Keratinocyte (primary cell): ENCODE measurements at regions not wholly inside any gene's neighbourhood (a gene's known extent, or its start where the extent isn't known, plus 50 kb on each side); places are given as distances from the start of the nearest gene placed in this dataset.

ENCODE experiments used
- DNase-seq: peaks from one replicate; pipeline ENCODE4 v3.0.0-alpha.2; 2011; ENCODE audit warnings: low read depth, missing footprints, low spot score
- FAIRE-seq: peaks from 2 replicates; lab custom pipeline; 2011; peaks lifted over from hg19 to GRCh38; lab: Jason Lieb, UNC
- H2AFZ ChIP-seq: 2 replicates; pipeline ENCODE4 v1.6.0; 2012; ENCODE audit warnings: low read length, control low read depth, inconsistent platforms; ENCODE audit not compliant: control insufficient read depth
- H3K27ac ChIP-seq: 2 replicates; pipeline ENCODE4 v1.5.1; 2011; ENCODE audit warnings: low read length; ENCODE audit not compliant: control insufficient read depth, insufficient read depth
- H3K27me3 ChIP-seq: 3 replicates; pipeline ENCODE4 v1.6.0; 2011; ENCODE audit warnings: low read length; ENCODE audit not compliant: control insufficient read depth, insufficient read depth; ENCODE audit errors: extremely low read depth
- H3K36me3 ChIP-seq, 2 experiments: 2 replicates in 1 of 2; 3 replicates in 1 of 2; pipeline ENCODE4 v1.5.1; 2011; ENCODE audit warnings: low read length in 2 of 2, mild to moderate bottlenecking in 1 of 2; ENCODE audit not compliant: control insufficient read depth in 2 of 2, insufficient read depth in 2 of 2; ENCODE audit errors: extremely low read depth in 1 of 2
- H3K4me1 ChIP-seq: 3 replicates; pipeline ENCODE4 v1.5.1; 2011; ENCODE audit warnings: low read length; ENCODE audit not compliant: control insufficient read depth, insufficient read depth; ENCODE audit errors: extremely low read depth
- H3K4me2 ChIP-seq: 3 replicates; pipeline ENCODE4 v1.6.0; 2011; ENCODE audit warnings: low read depth, low read length; ENCODE audit not compliant: control insufficient read depth, insufficient read depth; ENCODE audit errors: extremely low read depth
- H3K4me3 ChIP-seq, 3 experiments: fragments of 200-600 bp in 1 of 3; sonication (generic) in 1 of 3; 2 replicates in 2 of 3; 3 replicates in 1 of 3; pipeline ENCODE4 v1.5.1; 2011 to 2016; ENCODE audit warnings: low read length in 3 of 3, mild to moderate bottlenecking in 3 of 3, control low read depth in 2 of 3, inconsistent platforms in 1 of 3, low read depth in 1 of 3, mixed read lengths in 1 of 3, mixed run types in 1 of 3, moderate library complexity in 1 of 3; ENCODE audit not compliant: control insufficient read depth in 2 of 3, insufficient read depth in 2 of 3; ENCODE audit errors: extremely low read depth in 1 of 3
- H3K79me2 ChIP-seq: 2 replicates; pipeline ENCODE4 v1.6.0; 2012; ENCODE audit warnings: low read length; ENCODE audit not compliant: control insufficient read depth, insufficient read depth
- H3K9ac ChIP-seq: 3 replicates; pipeline ENCODE4 v1.6.0; 2011; ENCODE audit warnings: low read length; ENCODE audit not compliant: control insufficient read depth, insufficient read depth; ENCODE audit errors: extremely low read depth
- H3K9me1 ChIP-seq: 3 replicates; pipeline ENCODE4 v1.6.0; 2011; ENCODE audit warnings: low read length; ENCODE audit not compliant: control insufficient read depth, insufficient read depth; ENCODE audit errors: extremely low read depth
- H3K9me3 ChIP-seq: 2 replicates; pipeline ENCODE4 v1.5.1; 2012; ENCODE audit warnings: low read depth, low read length; ENCODE audit not compliant: control insufficient read depth
- H4K20me1 ChIP-seq: 3 replicates; pipeline ENCODE4 v1.6.0; 2011; ENCODE audit warnings: low read length; ENCODE audit not compliant: control insufficient read depth, insufficient read depth; ENCODE audit errors: extremely low read depth
- CTCF ChIP-seq, 3 experiments: IDR thresholded peaks in 1 of 3; conservative IDR thresholded peaks in 1 of 3; optimal IDR thresholded peaks in 1 of 3; 2 replicates in 2 of 3; 3 replicates in 1 of 3; pipeline versions ENCODE3 to v1.5.1; 2011; ENCODE audit warnings: low read length in 3 of 3, mild to moderate bottlenecking in 3 of 3, moderate library complexity in 2 of 3, control low read depth in 1 of 3, inconsistent platforms in 1 of 3; ENCODE audit not compliant: insufficient read depth in 2 of 3; ENCODE audit errors: extremely low read depth in 1 of 3
- EZH2 ChIP-seq: IDR thresholded peaks from one replicate; pipeline ENCODE4 v1.6.1; 2012; ENCODE audit warnings: inconsistent platforms, mild to moderate bottlenecking, low read length, moderate library complexity
- dilution Hi-C: fragments of 300-500 bp; cut with MboI; formaldehyde crosslinking; loops from one replicate; pipeline ENCODE4 v1.7.0; 2020; ENCODE audit warnings: low sequenced_read_pairs; ENCODE audit not compliant: extremely low pct_ligation_motif_present

GRCh38 chr6:113171882-113172281, 685.3 kb upstream of the MARCKS start:
- Histone ChIP-seq H3K4me1 (no peaks in the 10 kb centered on the region), H3K9me3 (peaks cover 2% of the 10 kb centered on the region), H3K79me2 (no peaks in the 10 kb centered on the region), H2AFZ (no peak overlapping the region), H3K27ac (no peak overlapping the region), H3K9me1 (no peaks in the 10 kb centered on the region), H3K27me3 (no peaks in the 10 kb centered on the region), H3K9ac (no peak overlapping the region), H3K4me3 (no peak overlapping the region), H3K36me3 (no peaks in the 10 kb centered on the region), H4K20me1 (no peaks in the 10 kb centered on the region), H3K4me2 (no peak overlapping the region)
- DNase-seq (no peak), FAIRE-seq (no peak)
- TF ChIP-seq EZH2 (no peak), CTCF (optimal IDR thresholded peaks at IDR 0.05 in 1 of 3, IDR thresholded peaks at IDR 0.05 in 1 of 3, conservative IDR thresholded peaks at IDR 0.05 in 1 of 3; ENCODE audit: extremely low read depth in 1 of 3, insufficient read depth in 2 of 3, low read length in 3 of 3) (no peak)
- dilution Hi-C loops, result no loop called here

DNA sequence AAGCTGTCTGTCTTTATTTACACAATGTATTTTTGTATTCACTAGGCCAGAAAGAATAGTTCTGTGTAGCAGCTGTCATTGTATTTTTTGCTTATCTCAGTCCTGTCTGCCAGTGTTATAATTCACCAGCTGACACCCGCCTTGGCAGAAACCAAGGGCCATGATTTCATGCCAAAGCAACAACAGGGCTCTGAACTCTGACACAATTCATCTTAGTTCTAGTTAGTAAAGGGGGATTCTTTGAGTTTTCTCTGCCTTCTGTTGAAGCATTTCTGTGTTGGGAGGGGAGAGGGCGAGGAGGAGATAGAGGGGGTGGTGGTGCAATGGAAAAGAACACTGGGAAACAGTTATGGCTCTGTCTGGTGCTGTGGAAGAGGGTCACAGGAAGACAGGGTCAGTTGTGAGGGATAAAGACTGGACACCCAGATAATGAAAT, 684.6 kb upstream of the MARCKS start:
- peaks cover 2% of the 10 kb centered on the region for H3K9me3 ChIP-seq
- no peak for FAIRE-seq
- no peak for TF ChIP-seq CTCF (optimal IDR thresholded peaks at IDR 0.05 in 1 of 3, IDR thresholded peaks at IDR 0.05 in 1 of 3, conservative IDR thresholded peaks at IDR 0.05 in 1 of 3; ENCODE audit: extremely low read depth in 1 of 3, insufficient read depth in 2 of 3, low read length in 3 of 3)
- no peak for TF ChIP-seq EZH2
- no peak for DNase-seq
- H3K4me2 ChIP-seq, result no peak overlapping the region
- dilution Hi-C loops, result no loop called here
- H3K79me2 ChIP-seq, result no peaks in the 10 kb centered on the region
- H3K4me1 ChIP-seq, result no peaks in the 10 kb centered on the region
- no peak overlapping the region for H3K27ac ChIP-seq
- no peak overlapping the region for H2AFZ ChIP-seq
- H3K4me3 ChIP-seq, result no peak overlapping the region
- H3K27me3 ChIP-seq, result no peaks in the 10 kb centered on the region
- H3K9me1 ChIP-seq, result no peaks in the 10 kb centered on the region
- no peaks in the 10 kb centered on the region for H4K20me1 ChIP-seq
- H3K36me3 ChIP-seq, result no peaks in the 10 kb centered on the region
- H3K9ac ChIP-seq, result no peak overlapping the region
